ENCODE measurements at regions not wholly inside any gene's neighbourhood (a gene's known extent, or its start where the extent isn't known, plus 50 kb on each side); places are given as distances from the start of the nearest gene placed in this dataset.

GRCh38 chr2:192809173-192809572 is 614.4 kb upstream of the TMEFF2 start:
- no peak overlapping the region for H3K4me3 ChIP-seq
- DNase-seq: no peak
- TF ChIP-seq CTCF (IDR thresholded peaks at IDR 0.05): no peak
- no peak for ATAC-seq
- intact Hi-C loops (cut with DNase I): no loop called here
- no peak overlapping the region for H3K27ac ChIP-seq
- H3K9me3 ChIP-seq: peaks cover 0 to 19% of the 10 kb centered on the region in 2 donors
- no peaks in the 10 kb centered on the region for H3K36me3 ChIP-seq
- no peaks in the 10 kb centered on the region for H3K4me1 ChIP-seq
- H3K27me3 ChIP-seq: no peaks in the 10 kb centered on the region

GRCh38 chr2:192783643-192784042 is 588.9 kb upstream of the TMEFF2 start:
- no peak for DNase-seq
- ATAC-seq: no peak
- TF ChIP-seq CTCF (IDR thresholded peaks at IDR 0.05): no peak
- intact Hi-C loops (cut with DNase I): no loop called here
- H3K27ac ChIP-seq: no peak overlapping the region
- no peaks in the 10 kb centered on the region for H3K9me3 ChIP-seq
- no peaks in the 10 kb centered on the region for H3K36me3 ChIP-seq
- H3K4me3 ChIP-seq: no peak overlapping the region
- H3K27me3 ChIP-seq: no peaks in the 10 kb centered on the region
- no peaks in the 10 kb centered on the region for H3K4me1 ChIP-seq

GRCh38 chr2:192775459-192776262 is 580.9 kb upstream of the TMEFF2 start:
- ATAC-seq: no peak
- no peak overlapping the region for H3K4me3 ChIP-seq
- TF ChIP-seq CTCF (IDR thresholded peaks at IDR 0.05): no peak
- H3K4me1 ChIP-seq: no peaks in the 10 kb centered on the region
- no peaks in the 10 kb centered on the region for H3K36me3 ChIP-seq
- no peak for DNase-seq
- no peaks in the 10 kb centered on the region for H3K27me3 ChIP-seq
- no peak overlapping the region for H3K27ac ChIP-seq
- intact Hi-C loops (cut with DNase I): no loop called here
- H3K9me3 ChIP-seq: peaks cover 0 to 2% of the 10 kb centered on the region in 2 donors

- intact Hi-C loops (cut with DNase I): no loop called here
- Histone ChIP-seq H3K4me1 (no peaks in the 10 kb centered on the region), H3K4me3 (no peak overlapping the region), H3K27me3 (no peaks in the 10 kb centered on the region), H3K9me3 (peaks cover 0 to 2% of the 10 kb centered on the region in 2 donors), H3K36me3 (no peaks in the 10 kb centered on the region), H3K27ac (no peak overlapping the region)
- no peak for DNase-seq
- no peak for TF ChIP-seq CTCF (IDR thresholded peaks at IDR 0.05)
- no peak for ATAC-seq
Measured at GRCh38 chr2:192775011-192775410, 580.3 kb upstream of the TMEFF2 start.

- intact Hi-C loops (cut with DNase I): no loop called here
- H3K27me3 ChIP-seq: no peaks in the 10 kb centered on the region
- ATAC-seq: no peak
Measured at GRCh38 chr2:192773044-192773443, 578.3 kb upstream of the TMEFF2 start.

More at GRCh38 chr2:192773044-192773443, 578.3 kb upstream of the TMEFF2 start:
- no peak for DNase-seq
- TF ChIP-seq CTCF (IDR thresholded peaks at IDR 0.05): no peak
- Histone ChIP-seq H3K4me3 (no peak overlapping the region), H3K36me3 (no peaks in the 10 kb centered on the region), H3K27ac (no peak overlapping the region), H3K9me3 (no peaks in the 10 kb centered on the region), H3K4me1 (no peaks in the 10 kb centered on the region)

Data from left lung (tissue), 4 donors.